HG02623 (cell line): ENCODE measurements at regions not wholly inside any gene's neighbourhood (a gene's known extent, or its start where the extent isn't known, plus 50 kb on each side); places are given as distances from the start of the nearest gene placed in this dataset.
"Not testable (repeated sequence)": the region's sequence is repeated elsewhere in the genome, so short reads cannot be mapped to it uniquely, and the experiment has no call there.

ENCODE experiments used
- ATAC-seq: cut with Tn5 transposase; IDR thresholded peaks from one replicate; pipeline ENCODE4 v1.9.1; 2021; ENCODE audit warnings: moderate library complexity; ENCODE audit not compliant: unreplicated experiment

DNA sequence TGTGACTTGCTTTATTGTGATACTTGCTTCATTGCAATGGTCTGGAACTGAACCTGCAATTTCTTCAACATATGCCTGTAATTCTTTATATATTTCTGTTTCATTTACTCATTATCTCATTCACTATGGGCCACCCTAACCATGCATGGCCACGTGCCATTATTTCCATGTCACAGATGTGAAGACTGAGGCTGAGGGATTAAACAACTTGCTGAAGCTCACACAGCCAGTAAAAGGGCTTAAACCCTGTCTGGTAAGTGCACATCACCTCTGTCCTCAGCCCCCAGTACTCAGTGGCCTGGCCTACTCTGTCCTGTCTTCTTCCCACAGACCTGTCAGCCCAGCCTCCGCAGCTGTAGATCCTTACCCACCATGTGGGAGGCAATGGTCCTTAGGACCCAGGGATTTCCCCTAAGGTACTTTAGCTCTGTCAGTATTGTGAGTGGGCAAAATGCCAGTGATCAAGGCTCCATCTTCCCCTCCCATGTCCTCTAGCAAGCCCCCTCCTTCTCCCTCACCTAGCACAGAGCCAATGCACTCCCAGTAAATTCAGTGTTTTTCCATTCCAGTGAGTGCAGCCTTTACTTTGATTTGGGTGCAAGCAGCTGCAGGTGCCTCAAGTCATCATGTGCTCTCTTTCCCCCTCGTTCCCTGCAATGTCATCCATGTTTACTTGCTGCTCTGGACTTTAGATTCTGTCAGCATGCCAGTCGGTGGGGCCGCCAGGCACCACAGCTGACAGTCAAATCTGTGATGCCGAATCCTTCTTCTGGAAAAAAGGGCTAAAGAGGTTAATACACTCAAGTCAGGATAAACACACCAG is 228.2 kb upstream of the PROX1 start:
- ATAC-seq: no peak

DNA sequence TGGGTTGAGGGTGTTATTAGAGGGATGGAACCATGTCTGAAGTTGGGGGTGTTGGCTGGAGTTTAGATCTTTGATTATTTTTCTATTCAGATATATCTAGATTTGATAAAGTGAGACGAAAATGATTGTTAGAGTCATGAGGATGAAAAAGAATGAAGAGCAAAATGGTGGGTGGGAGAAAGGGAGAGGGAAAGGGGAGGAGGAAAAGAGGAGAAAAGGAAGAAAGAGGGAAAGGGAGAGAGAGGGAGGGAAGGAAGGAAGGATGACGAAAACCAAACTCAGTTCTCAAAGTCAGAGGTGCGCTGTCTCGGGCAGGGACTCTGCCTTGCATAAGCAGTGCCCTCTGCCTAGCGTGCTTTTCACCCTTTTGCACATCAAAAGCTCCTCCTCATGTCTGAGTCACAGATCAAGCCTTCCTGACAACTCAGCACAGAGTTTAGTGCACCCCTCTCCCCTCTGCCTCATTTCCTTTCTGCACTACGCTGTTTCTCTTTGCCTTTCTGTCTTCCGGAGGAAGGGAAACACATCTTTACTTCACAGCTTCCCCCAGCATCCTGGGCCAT is 225.8 kb upstream of the PROX1 start:
- ATAC-seq: no peak

DNA sequence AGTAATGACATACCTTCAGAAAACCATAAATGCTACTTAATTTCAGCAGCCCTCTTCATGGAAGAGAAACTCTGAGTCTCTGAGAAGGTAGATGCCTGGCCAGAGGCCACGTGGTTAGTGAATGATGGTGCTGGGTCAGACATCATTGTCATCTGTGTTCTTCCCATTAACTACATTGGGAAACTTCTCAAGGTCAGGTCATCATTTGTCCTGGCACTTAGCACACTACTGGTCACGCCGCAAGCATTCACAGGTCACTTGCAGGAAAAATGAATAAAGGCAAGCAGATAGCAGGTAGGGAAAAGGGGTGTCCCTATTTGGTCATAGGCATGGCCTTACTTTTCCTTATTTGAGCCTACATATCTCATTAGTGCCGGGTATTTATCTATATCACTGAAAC is 220.1 kb upstream of the PROX1 start:
- ATAC-seq: no peak

DNA sequence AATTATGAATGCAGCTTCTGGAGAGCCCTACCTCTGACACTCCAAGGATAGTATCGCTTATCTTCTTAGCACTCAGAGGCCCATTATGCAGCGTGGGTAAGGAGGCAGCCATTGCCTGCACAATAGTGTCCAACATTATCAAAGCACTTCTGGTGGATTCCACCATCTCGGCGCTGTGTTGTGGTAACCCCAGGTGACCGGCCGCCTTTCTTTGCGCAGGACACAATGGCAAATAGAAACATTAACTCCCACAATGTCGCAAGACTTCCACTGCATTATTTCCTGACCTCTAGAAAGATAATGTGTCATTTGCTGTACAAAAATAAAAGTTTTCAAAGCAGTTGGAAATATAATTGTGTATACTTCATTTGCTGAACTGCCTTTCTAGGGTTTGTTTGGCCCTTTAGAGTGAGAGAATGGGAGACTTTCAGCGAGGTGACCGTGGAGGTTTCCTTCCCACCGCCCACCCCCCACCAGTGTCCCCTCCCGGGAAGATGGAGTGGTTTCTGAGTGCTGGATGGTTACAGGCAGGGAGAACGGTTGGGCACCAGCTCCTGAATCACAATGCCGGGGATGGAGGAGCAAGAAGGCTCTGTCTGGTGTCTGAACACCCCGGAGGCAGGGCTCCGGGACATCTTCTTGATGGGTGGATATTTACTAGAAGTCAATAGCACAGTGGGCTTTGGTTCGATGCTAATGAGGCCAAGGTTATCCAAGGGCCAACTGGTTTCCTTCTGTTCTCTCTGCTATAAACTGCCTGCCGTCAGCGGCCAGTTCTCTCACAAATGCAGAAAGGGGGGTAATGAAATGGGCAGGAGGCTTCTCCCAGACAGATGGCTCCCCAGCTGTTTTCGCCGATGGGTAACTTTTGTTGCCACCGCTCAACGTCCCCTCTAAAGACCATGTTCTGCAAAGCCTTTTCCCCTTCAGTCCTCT is 215.4 kb upstream of the PROX1 start:
- no peak for ATAC-seq

DNA sequence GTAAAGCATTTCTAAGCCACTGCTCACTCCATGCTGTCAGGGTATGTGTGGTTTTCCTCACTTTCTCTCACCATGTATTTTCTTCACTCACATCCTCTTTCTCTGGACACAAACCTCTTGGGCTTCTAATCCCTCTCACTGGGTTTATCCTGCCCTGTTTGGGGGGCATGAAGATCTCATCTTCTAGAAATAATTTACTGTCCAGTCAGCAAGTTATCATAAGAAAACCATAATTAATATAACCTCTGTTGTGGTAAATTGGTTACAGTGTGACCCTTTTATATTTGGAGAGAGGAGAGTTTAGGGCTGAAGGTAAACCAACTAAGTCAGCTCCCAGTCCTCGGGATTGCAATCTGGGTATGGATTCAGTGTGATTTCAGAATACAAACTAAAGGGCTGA is 213.8 kb upstream of the PROX1 start:
- ATAC-seq: no peak

DNA sequence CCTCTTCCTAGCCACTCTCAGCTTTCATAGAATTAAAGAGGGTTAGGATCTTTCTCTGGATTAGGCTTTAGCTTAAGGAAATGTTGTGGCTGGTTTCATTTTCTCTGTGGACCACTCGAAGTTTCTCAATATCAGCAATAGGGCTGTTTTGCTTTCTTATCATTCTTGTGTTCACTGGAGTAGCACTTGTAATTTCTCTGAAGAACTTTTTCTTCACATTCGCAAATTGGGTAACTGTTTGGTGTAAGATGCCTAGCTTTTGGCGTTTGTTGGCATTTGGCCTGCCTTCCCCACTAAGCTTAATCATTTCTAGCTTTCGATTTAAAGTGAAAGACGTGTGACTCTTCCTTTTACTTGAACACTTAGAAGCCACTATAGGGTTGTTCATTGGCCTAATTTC is 210.8 kb upstream of the PROX1 start:
- ATAC-seq: no peak

DNA sequence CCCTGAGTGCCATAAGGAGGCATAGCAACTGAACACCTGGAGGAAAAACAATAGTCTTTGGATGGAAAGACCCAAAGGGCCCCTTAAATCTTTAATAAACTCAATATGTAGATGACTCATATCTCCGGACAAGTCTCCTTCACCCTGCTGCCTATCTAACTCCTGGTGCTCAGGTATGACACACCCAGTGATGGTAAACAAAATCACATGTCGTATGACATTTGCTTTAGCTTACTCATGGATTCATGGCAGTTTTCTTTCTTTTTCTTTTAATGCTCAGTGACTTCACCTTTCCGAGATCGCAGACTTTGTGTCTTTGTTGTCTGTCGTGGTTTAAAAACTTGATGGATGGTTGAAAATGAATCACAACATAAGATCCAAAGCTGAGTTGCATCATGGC is 208.5 kb upstream of the PROX1 start:
- no peak for ATAC-seq

DNA sequence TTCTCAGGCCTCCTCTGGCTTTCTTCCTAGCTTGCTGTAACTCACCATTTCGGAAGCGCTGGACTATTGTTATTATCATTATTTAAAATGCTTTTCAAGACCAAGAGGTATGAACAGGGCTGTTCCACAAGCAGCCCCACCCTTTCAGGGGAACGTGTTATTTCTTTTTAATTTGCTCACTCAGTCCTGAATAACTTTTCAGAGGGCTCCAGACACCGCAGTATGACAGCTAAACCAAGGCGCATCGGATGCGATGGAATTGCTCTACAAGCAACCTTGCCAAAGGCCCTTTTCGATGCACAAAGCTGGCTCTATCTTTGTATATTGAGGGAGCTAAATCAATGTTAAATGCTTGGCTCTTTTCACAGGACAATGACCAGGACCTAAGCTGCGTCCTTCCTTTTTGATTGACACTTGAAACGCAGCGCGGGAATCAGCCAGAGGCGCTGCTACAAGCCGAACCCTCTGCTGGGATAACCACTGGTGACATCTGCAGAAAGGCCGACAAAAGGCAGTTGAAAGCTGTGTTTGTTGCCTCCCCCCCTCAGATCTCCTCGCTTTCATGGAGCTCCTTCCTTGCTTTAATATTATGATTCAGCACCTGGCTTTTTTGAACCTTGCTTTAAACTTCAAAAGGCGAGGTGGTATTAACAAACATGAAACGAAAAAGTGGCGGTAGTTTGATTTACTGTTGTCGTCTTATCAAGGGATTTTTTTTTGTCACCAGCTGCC is 204.7 kb upstream of the PROX1 start:
- no peak for ATAC-seq

DNA sequence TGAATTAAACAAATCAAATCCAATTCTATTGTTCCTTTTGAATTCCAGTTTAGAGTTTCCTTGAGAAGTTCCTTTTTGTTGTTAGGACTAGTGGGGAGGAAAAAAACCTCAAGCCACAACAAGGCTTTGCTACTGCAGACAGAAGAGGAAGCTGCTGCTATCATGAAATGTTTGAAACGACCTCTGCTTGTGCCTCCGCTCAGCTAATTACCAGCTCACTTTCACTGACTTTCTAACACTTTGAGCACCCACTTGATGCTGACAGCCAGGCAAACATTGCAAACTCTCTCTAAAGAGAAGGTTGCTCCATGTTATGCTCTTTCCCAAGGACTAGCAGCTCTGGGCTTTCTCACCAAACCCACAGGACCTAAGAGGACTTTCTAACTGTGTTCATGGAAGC is 203.9 kb upstream of the PROX1 start:
- no peak for ATAC-seq

DNA sequence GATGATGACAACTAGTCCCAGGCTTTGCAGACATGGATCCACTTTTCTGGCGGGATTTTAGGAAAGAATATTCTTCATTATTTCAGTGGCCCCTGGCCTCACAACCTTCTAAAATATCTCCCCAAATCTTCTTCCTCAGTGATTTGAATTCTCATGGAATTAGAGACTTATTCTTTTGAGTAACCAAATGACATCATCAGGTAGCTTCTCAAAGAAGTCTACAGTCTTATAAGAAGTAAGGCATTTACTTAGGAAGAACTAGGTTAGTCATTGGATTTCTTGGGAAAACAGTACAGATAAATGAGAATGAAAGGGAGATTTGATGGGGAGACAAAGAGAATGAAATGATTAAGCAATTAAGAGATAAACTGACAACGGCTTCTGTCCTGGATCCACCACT is 201.1 kb upstream of the PROX1 start:
- ATAC-seq: no peak

DNA sequence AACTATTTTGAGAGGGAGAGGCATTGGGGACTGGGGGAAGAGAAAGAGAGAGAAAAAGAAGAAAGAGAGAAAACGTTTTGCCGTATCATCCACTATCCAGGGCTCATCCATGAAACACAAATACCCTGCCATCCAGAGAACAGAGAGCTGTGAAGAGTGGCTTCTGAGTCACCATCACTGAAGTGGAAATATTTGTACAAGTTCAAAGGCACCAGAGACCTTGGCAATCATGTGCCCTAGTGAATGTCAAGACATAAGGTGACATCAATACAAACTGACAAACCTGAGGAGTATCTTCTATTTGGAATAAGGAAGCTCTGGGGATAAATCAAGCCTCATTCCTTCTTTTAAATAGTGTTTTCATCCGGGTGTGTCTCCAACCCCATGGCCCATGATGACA is 197.2 kb upstream of the PROX1 start:
- ATAC-seq: no peak

DNA sequence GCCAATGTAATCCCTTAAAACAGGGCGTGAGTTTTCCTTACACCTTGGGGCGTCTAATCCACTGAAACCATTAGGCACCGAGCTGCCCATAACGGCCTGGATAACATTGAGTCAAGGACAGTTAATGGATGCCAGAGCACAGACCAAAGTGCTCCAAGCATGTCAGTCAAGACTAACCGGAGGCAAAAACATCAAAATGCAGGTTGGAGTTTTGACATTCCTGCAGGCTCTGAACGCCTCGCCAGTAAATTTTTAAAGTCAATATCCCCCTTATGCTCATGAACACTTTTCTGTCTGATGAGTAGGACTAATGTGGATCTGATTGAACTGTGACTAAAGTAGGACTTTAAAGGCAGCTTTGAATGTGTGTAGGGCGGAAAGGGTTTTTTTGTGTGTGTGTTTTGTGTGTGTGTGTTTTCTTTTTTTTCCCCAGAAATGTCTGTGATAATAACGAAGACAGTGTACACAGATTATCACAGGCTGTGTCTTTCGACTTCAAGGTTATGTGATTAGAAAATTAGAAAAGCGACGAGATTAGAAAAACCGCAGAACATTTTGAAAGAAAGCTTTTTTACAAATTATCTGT is 194.2 kb upstream of the PROX1 start:
- no peak for ATAC-seq

DNA sequence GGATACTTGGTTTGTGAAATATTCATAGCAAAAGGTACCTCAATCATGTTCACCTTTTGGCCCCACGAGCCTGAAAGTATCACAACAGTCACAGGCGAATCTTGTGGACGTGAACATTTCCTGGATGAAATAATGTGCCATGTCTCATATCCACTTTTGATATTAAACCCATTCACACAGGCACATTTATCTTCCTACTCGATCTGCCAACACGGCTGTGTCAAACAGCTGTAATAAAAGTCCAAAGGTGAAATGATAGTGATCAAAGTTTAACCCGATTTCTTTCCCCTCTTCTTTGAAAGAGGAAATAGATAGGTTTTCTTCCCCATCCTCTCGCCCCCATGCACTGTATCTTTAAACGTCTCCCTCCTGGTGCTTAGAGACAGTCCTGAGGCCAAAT is 191.2 kb upstream of the PROX1 start:
- no peak for ATAC-seq

DNA sequence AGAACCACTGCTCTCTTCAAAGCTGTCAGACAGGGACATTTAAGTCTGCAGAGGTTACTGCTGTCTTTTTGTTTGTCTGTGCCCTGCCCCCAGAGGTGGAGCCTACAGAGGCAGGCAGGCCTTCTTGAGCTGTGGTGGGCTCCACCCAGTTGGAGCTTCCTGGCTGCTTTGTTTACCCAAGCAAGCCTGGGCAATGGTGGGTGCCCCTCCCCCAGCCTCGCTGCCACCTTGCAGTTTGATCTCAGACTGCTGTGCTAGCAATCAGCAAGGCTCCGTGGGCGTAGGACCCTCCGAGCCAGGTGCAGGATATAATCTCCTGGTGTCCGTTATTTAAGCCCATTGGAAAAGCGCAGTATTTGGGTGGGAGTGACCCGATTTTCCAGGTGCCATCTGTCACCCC is 179.5 kb upstream of the PROX1 start:
- not testable (repeated sequence) for ATAC-seq

DNA sequence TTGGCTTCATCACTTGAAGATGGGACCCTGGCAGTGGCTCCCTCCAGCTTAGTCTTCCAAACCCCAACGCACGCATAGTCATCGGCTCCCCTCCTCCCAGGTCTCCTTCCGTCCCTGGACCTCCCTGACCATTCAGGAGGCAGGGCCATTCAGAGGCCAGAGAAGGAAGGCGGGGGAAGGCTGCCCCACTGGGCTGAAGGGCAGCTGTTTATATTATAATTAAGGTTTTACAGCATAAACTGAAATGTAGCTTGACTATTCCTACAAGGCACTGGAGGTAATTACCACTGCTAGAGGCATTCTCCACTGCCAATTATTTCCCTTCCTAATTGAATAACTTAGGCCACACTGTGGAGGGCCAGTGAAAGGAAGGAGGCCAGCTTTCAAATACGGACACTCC is 170.6 kb upstream of the PROX1 start:
- no peak for ATAC-seq

DNA sequence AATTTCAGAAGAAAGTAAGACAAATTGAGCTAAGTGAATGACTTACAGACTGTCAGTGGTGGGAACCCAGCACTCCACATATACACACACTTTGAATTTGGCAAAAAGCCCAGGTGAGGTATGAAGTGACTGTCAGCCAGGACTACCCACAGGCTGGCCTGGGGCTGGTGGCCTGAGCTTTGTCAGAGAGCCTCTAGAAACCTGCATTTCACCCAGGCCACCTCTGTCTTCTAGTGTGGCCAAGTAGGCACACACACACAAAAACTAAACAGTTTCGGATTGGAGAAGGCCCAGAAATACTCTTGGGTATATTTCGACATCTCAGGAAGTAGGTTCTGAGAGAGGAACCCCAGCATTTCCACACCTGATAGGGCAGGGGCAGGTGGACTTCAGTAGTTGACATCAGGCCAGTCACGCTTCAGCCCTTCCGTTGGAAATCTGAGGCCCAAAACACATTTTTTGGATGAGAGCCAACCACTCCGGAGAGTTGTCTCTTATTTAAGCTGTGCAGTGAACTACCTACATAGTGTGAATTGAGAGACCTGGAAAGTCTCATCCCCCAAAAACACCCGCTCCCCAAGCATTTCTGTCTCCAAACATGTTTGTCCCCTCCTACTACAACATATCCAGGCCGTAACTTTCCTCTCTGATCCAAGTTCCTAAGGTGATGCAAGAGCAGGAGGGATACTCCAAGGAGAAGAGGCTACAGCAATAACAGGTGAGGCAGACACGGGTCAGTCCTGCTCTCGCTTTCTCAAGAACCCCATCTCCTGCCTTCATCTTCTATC is 167.2 kb upstream of the PROX1 start:
- ATAC-seq: no peak

DNA sequence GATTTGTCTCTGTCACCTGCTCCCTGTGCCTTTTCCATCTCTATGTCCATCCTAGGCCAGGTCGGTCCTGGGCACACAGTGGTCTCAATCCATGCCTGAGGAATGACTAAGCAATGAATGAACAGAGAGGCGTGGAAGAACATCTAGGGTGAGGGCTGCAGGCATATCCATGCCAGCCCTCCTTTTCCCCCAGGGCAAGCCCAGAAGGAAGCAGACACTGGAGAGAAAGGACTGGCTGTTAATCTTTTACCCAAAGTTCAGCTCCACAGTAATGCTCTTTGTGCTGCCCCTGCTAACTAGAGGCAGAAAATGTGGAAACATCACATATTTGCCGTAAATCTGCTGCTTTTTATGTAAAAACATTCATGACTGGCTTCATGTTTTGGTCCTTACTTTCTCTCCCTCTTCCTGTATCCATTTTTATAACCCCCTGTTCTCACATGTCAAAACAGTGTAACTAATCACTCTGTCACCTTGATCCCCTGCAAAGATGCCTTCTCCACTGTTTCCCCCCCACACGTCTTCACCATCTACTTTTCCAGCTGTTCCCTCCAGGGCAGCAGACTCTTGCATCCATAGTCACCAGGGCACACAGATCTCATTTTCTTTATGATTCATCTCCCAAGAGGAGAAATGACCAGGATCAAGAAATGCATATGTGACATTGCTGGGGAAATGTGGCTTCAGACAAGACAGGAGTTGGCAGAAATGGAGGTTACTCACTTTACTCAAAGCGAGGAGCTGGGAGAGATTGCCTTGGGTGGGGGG is 166.4 kb upstream of the PROX1 start:
- no peak for ATAC-seq

DNA sequence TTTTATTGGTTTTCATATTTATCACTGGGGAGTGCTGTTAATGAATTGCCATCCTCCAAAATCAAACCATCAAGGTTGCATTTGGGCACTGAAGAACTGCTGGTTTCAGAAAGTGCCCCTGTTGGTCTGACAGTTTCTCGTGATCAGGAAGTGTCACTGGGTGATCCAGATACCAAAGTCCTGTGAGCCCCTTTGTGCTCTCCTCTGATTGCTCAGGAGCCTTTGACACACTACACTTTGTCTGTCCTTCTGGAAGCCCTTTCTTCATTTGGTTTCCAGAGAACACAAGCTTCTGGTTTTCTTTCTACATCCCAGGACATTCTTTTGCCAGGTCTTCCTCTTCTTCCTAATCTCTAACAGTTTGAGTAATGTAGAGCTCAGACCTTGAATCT is 165.8 kb upstream of the PROX1 start:
- ATAC-seq: no peak

DNA sequence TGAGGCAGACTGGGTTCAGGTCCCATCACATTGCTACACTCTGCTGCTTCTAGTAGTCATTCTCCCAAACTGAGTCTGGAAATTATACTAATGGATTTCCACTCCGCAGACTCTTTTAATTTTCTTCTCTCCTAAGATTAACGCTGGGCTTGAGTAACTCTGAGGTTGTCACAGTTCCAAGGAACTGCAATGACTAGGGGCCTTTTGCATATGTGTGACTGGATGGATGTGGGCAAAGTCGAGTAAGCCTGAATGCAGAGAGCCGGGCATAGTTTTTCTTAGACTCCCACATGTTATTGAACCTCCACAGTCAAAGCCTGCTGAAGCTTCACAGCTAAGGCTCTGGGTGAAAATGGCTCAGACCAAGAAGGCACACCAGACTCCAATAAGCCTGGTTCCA is 160.9 kb upstream of the PROX1 start:
- ATAC-seq: no peak
